ENCODE measurements at regions not wholly inside any gene's neighbourhood (a gene's known extent, or its start where the extent isn't known, plus 50 kb on each side); places are given as distances from the start of the nearest gene placed in this dataset.

DNA sequence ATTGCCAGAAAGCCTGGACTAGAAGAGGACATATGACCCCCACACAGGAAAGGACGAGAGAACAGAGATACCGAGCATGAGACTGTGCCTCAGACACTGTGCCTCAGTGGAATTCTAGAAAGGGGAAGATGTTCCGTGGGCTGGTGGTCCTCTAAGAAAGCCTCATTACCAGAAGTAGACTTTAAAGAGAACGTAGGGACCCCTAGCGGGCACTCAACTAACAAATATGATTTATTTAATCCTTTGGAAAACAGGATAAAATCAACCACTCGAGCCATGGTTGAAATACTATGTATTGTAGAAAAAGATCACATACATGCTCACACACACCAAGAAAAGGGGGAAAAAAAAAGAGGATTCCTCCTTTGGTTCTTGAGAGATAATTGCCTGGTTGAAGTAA is 701.2 kb upstream of the SORCS1 start:
- Histone ChIP-seq H3K36me3 (replicated peaks in 1 of 2; ENCODE audit: control extremely low read depth in 1 of 2, control insufficient read depth in 1 of 2, extremely low read depth in 1 of 2, insufficient read depth in 2 of 2, low read length in 1 of 2) (no peaks in the 10 kb centered on the region), H3K4me3 (ENCODE audit: control extremely low read depth in 1 of 5, extremely low read depth in 1 of 5, insufficient read depth in 1 of 5, low read depth in 2 of 5, low read length in 4 of 5) (no peak overlapping the region), H3K27ac (ENCODE audit: low read length in 2 of 2) (no peak overlapping the region), H3K9ac (ENCODE audit: low read length) (no peak overlapping the region), H2AFZ (ENCODE audit: insufficient read depth, low read depth, low read length, poor library complexity, severe bottlenecking) (no peak overlapping the region), H3K4me1 (ENCODE audit: control insufficient read depth in 2 of 2, insufficient read depth in 2 of 2, low read length in 2 of 2) (no peaks in the 10 kb centered on the region), H3K9me3 (ENCODE audit: control extremely low read depth in 1 of 3, control insufficient read depth in 2 of 3, insufficient read depth in 1 of 3, low read length in 2 of 3) (no peaks in the 10 kb centered on the region), H4K20me1 (ENCODE audit: control insufficient read depth, insufficient read depth, low read length, poor library complexity, severe bottlenecking) (no peaks in the 10 kb centered on the region), H3K27me3 (replicated peaks in 1 of 4; ENCODE audit: control extremely low read depth in 1 of 4, control insufficient read depth in 3 of 4, insufficient read depth in 4 of 4, low read length in 3 of 4) (no peaks in the 10 kb centered on the region), H3K79me2 (ENCODE audit: control insufficient read depth, insufficient read depth, low read length) (no peaks in the 10 kb centered on the region), H3K4me2 (replicated peaks; ENCODE audit: low read depth, low read length, poor library complexity, severe bottlenecking) (no peak overlapping the region)
- no peaks in the 10 kb centered on the region for H3K4me1 Mint-ChIP-seq
- no peak overlapping the region for H3K4me3 Mint-ChIP-seq
- no peak overlapping the region for H3K27ac Mint-ChIP-seq
- CTCF ChIA-PET: no interaction called here
- H3K9me3 Mint-ChIP-seq (ENCODE audit: insufficient read depth): no peaks in the 10 kb centered on the region
- WGBS (ENCODE audit: insufficient coverage): no CpG with 5 or more reads among the region's 6 CpGs
- DNase-seq: no peak
- no peak for ATAC-seq (ENCODE audit: low read depth)
- TF ChIP-seq, protein P1, sequence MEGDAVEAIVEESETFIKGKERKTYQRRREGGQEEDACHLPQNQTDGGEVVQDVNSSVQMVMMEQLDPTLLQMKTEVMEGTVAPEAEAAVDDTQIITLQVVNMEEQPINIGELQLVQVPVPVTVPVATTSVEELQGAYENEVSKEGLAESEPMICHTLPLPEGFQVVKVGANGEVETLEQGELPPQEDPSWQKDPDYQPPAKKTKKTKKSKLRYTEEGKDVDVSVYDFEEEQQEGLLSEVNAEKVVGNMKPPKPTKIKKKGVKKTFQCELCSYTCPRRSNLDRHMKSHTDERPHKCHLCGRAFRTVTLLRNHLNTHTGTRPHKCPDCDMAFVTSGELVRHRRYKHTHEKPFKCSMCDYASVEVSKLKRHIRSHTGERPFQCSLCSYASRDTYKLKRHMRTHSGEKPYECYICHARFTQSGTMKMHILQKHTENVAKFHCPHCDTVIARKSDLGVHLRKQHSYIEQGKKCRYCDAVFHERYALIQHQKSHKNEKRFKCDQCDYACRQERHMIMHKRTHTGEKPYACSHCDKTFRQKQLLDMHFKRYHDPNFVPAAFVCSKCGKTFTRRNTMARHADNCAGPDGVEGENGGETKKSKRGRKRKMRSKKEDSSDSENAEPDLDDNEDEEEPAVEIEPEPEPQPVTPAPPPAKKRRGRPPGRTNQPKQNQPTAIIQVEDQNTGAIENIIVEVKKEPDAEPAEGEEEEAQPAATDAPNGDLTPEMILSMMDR (IDR thresholded peaks at IDR 0.05): no peak
- TF ChIP-seq EZH2 (IDR thresholded peaks at IDR 0.05; ENCODE audit: borderline replicate concordance, insufficient read depth, low read depth, low read length, poor library complexity, severe bottlenecking): no peak
- intact Hi-C loops (cut with micrococcal nuclease): no loop called here
- H3K27me3 Mint-ChIP-seq: no peaks in the 10 kb centered on the region
- POLR2A ChIA-PET: no interaction called here

- TF ChIP-seq, protein P1 (IDR thresholded peaks at IDR 0.05): no peak
- TF ChIP-seq EZH2 (IDR thresholded peaks at IDR 0.05; ENCODE audit: borderline replicate concordance, insufficient read depth, low read depth, low read length, poor library complexity, severe bottlenecking): no peak
- Histone ChIP-seq H3K9ac (ENCODE audit: low read length) (no peak overlapping the region), H2AFZ (ENCODE audit: insufficient read depth, low read depth, low read length, poor library complexity, severe bottlenecking) (no peak overlapping the region), H4K20me1 (ENCODE audit: control insufficient read depth, insufficient read depth, low read length, poor library complexity, severe bottlenecking) (no peaks in the 10 kb centered on the region), H3K36me3 (replicated peaks in 1 of 2; ENCODE audit: control extremely low read depth in 1 of 2, control insufficient read depth in 1 of 2, extremely low read depth in 1 of 2, insufficient read depth in 2 of 2, low read length in 1 of 2) (no peaks in the 10 kb centered on the region), H3K27me3 (replicated peaks in 1 of 4; ENCODE audit: control extremely low read depth in 1 of 4, control insufficient read depth in 3 of 4, insufficient read depth in 4 of 4, low read length in 3 of 4) (no peaks in the 10 kb centered on the region), H3K4me2 (replicated peaks; ENCODE audit: low read depth, low read length, poor library complexity, severe bottlenecking) (no peak overlapping the region), H3K4me1 (ENCODE audit: control insufficient read depth in 2 of 2, insufficient read depth in 2 of 2, low read length in 2 of 2) (peaks cover 0 to 6% of the 10 kb centered on the region in 2 donors), H3K4me3 (ENCODE audit: control extremely low read depth in 1 of 5, extremely low read depth in 1 of 5, insufficient read depth in 1 of 5, low read depth in 2 of 5, low read length in 4 of 5) (no peak overlapping the region), H3K27ac (ENCODE audit: low read length in 2 of 2) (no peak overlapping the region), H3K9me3 (ENCODE audit: control extremely low read depth in 1 of 3, control insufficient read depth in 2 of 3, insufficient read depth in 1 of 3, low read length in 2 of 3) (no peaks in the 10 kb centered on the region), H3K79me2 (ENCODE audit: control insufficient read depth, insufficient read depth, low read length) (no peaks in the 10 kb centered on the region)
- ChIA-PET CTCF (no interaction called here), POLR2A (no interaction called here)
- peak; percentile 21 for DNase-seq
- Mint-ChIP-seq H3K27ac (no peak overlapping the region), H3K4me3 (no peak overlapping the region), H3K9me3 (ENCODE audit: insufficient read depth) (no peaks in the 10 kb centered on the region), H3K27me3 (no peaks in the 10 kb centered on the region), H3K4me1 (no peaks in the 10 kb centered on the region)
- ATAC-seq (ENCODE audit: low read depth): no peak
- WGBS (ENCODE audit: insufficient coverage): 0% methylated on average over 1 of the region's 5 CpGs
- intact Hi-C loops (cut with micrococcal nuclease): no loop called here
These were observed 694.6 kb upstream of the SORCS1 start for GRCh38 chr10:107859065-107859464.

All from B cell (primary cell).